ENCODE measurements at regions not wholly inside any gene's neighbourhood (a gene's known extent, or its start where the extent isn't known, plus 50 kb on each side); places are given as distances from the start of the nearest gene placed in this dataset.

- H3K4me2 ChIP-seq (ENCODE audit: low read depth, low read length, poor library complexity, severe bottlenecking), result no peak overlapping the region
- H3F3A ChIP-seq (ENCODE audit: low read depth), result no peaks in the 10 kb centered on the region
- H3K27me3 ChIP-seq (ENCODE audit: insufficient read depth, low read length, poor library complexity, severe bottlenecking), result peaks cover 33% of the 10 kb centered on the region
- H3K9me3 ChIP-seq (ENCODE audit: insufficient read depth, low read depth, low read length), result no peaks in the 10 kb centered on the region
- H3K9ac ChIP-seq (ENCODE audit: low read depth, low read length, poor library complexity, severe bottlenecking), result no peak overlapping the region
- no peaks in the 10 kb centered on the region for H3K9me2 ChIP-seq (replicated peaks; ENCODE audit: low read depth, low read length)
- H3K4me3 ChIP-seq (ENCODE audit: low read length, poor library complexity, severe bottlenecking), result no peak overlapping the region
- TF ChIP-seq CTCF (conservative IDR thresholded peaks at IDR 0.05; ENCODE audit: low read length), result no peak
- no peak for TF ChIP-seq EZH2phosphoT487 (IDR thresholded peaks at IDR 0.05; ENCODE audit: borderline replicate concordance)
- H4K20me1 ChIP-seq (ENCODE audit: insufficient read depth, low read length, poor library complexity, severe bottlenecking), result no peaks in the 10 kb centered on the region
- H3K36me3 ChIP-seq (ENCODE audit: insufficient read depth, low read length), result no peaks in the 10 kb centered on the region
- no peak overlapping the region for H2AFZ ChIP-seq (ENCODE audit: low read length)
- no peaks in the 10 kb centered on the region for H3K79me2 ChIP-seq (ENCODE audit: insufficient read depth, low read length)
- peaks cover 15% of the 10 kb centered on the region for H3K4me1 ChIP-seq (ENCODE audit: insufficient read depth, low read length, poor library complexity, severe bottlenecking)
Observed at GRCh38 chr12:28107679-28108078, 82.6 kb upstream of the CCDC91 start.

DNA sequence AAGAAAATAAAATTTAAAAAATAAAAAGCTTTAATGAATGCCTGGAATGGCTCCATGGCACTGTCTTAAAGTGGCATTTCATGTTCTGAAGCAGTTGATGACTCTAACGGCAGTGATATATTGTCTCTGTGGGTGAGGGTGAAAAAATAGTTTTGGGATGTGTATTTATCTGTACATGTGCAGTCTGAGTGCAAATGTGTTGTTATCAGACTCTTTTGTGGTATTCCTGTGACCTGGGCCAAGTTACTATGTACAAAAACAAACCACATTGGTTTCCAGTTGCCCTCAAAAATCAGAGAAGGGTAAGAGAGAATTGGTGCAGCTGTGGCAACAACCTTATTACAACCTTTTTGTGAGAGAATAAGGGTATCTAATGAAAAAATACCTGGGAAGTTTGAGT, 81.7 kb upstream of the CCDC91 start:
- Histone ChIP-seq H3K79me2 (ENCODE audit: insufficient read depth, low read length) (no peaks in the 10 kb centered on the region), H3K9me3 (ENCODE audit: insufficient read depth, low read depth, low read length) (no peaks in the 10 kb centered on the region), H3K4me3 (ENCODE audit: low read length, poor library complexity, severe bottlenecking) (no peak overlapping the region), H3K4me1 (ENCODE audit: insufficient read depth, low read length, poor library complexity, severe bottlenecking) (peaks cover 15% of the 10 kb centered on the region), H3K9ac (ENCODE audit: low read depth, low read length, poor library complexity, severe bottlenecking) (no peak overlapping the region), H3F3A (ENCODE audit: low read depth) (no peaks in the 10 kb centered on the region), H3K36me3 (ENCODE audit: insufficient read depth, low read length) (no peaks in the 10 kb centered on the region), H3K4me2 (ENCODE audit: low read depth, low read length, poor library complexity, severe bottlenecking) (no peak overlapping the region), H3K9me2 (replicated peaks; ENCODE audit: low read depth, low read length) (no peaks in the 10 kb centered on the region), H2AFZ (ENCODE audit: low read length) (no peak overlapping the region), H4K20me1 (ENCODE audit: insufficient read depth, low read length, poor library complexity, severe bottlenecking) (no peaks in the 10 kb centered on the region), H3K27me3 (ENCODE audit: insufficient read depth, low read length, poor library complexity, severe bottlenecking) (peaks cover 33% of the 10 kb centered on the region)
- no peak for TF ChIP-seq CTCF (conservative IDR thresholded peaks at IDR 0.05; ENCODE audit: low read length)
- TF ChIP-seq EZH2phosphoT487 (IDR thresholded peaks at IDR 0.05; ENCODE audit: borderline replicate concordance), result no peak

DNA sequence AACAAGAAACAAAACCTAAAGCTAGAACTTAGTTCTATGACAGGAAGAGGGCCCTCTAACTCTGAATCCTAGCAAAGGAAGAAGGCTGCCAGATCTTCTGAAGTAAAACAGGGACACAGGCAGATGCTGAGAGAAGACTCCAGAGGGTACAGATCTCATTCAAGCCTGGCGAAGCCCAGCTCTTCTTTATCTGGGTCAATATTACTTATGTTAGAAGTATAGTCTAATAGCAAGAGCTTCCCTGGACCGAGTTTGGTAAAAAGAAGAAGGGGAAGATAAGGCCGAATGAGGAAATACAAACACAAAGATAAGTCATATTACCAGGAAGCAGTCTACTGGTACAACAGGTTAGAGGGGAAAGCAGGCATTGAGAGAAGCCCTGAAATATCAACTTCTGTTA, 79.9 kb upstream of the CCDC91 start:
- no peaks in the 10 kb centered on the region for H4K20me1 ChIP-seq (ENCODE audit: insufficient read depth, low read length, poor library complexity, severe bottlenecking)
- H2AFZ ChIP-seq (ENCODE audit: low read length), result no peak overlapping the region

More for the DNA sequence above, 79.9 kb upstream of the CCDC91 start:
- TF ChIP-seq EZH2phosphoT487 (IDR thresholded peaks at IDR 0.05; ENCODE audit: borderline replicate concordance), result no peak
- TF ChIP-seq CTCF (conservative IDR thresholded peaks at IDR 0.05; ENCODE audit: low read length), result peak; percentile 33
- Histone ChIP-seq H3K36me3 (ENCODE audit: insufficient read depth, low read length) (no peaks in the 10 kb centered on the region), H3K9me3 (ENCODE audit: insufficient read depth, low read depth, low read length) (no peaks in the 10 kb centered on the region), H3K9ac (ENCODE audit: low read depth, low read length, poor library complexity, severe bottlenecking) (no peak overlapping the region), H3K27me3 (ENCODE audit: insufficient read depth, low read length, poor library complexity, severe bottlenecking) (peaks cover 19% of the 10 kb centered on the region), H3K4me3 (ENCODE audit: low read length, poor library complexity, severe bottlenecking) (no peak overlapping the region), H3K9me2 (replicated peaks; ENCODE audit: low read depth, low read length) (no peaks in the 10 kb centered on the region), H3K4me2 (ENCODE audit: low read depth, low read length, poor library complexity, severe bottlenecking) (no peak overlapping the region), H3K4me1 (ENCODE audit: insufficient read depth, low read length, poor library complexity, severe bottlenecking) (peaks cover 15% of the 10 kb centered on the region), H3K79me2 (ENCODE audit: insufficient read depth, low read length) (no peaks in the 10 kb centered on the region), H3F3A (ENCODE audit: low read depth) (no peaks in the 10 kb centered on the region)
